HG02610 (cell line): ENCODE measurements at regions not wholly inside any gene's neighbourhood (a gene's known extent, or its start where the extent isn't known, plus 50 kb on each side); places are given as distances from the start of the nearest gene placed in this dataset.

Experiments used
- ATAC-seq: cut with Tn5 transposase; IDR thresholded peaks from one replicate; pipeline ENCODE4 v1.9.1; 2021; ENCODE audit warnings: mild to moderate bottlenecking, moderate library complexity; ENCODE audit not compliant: unreplicated experiment

GRCh38 chr3:155029941-155030340, 50.2 kb upstream of the MME start:
- ATAC-seq = no peak

- ATAC-seq = no peak
Observed at GRCh38 chr3:155026999-155027591, 53.0 kb upstream of the MME start.

- ATAC-seq = no peak
Observed at GRCh38 chr3:155024006-155024638, 56.0 kb upstream of the MME start.

- no peak for ATAC-seq
Observed at GRCh38 chr3:155022896-155023295, 57.2 kb upstream of the MME start.

- ATAC-seq = no peak
Observed at GRCh38 chr3:155019575-155019974, 60.5 kb upstream of the MME start.

GRCh38 chr3:155018621-155019330, 61.3 kb upstream of the MME start:
- no peak for ATAC-seq

GRCh38 chr3:155015776-155016436, 64.2 kb upstream of the MME start:
- ATAC-seq = no peak

- ATAC-seq = no peak
Observed at GRCh38 chr3:155014953-155015352, 65.2 kb upstream of the MME start.

GRCh38 chr3:155013427-155013826, 66.7 kb upstream of the MME start:
- ATAC-seq = no peak

GRCh38 chr3:155012584-155012983, 67.5 kb upstream of the MME start:
- no peak for ATAC-seq

- ATAC-seq = no peak
Observed at GRCh38 chr3:155010416-155010815, 69.7 kb upstream of the MME start.

- no peak for ATAC-seq
Observed at GRCh38 chr3:155009217-155009616, 70.9 kb upstream of the MME start.

GRCh38 chr3:155007729-155008128, 72.4 kb upstream of the MME start:
- ATAC-seq = no peak

GRCh38 chr3:155001289-155002010, 78.7 kb upstream of the MME start:
- no peak for ATAC-seq

GRCh38 chr3:154992655-154993054, 87.5 kb upstream of the MME start:
- no peak for ATAC-seq

GRCh38 chr3:154990543-154990942, 89.6 kb upstream of the MME start:
- ATAC-seq = no peak

GRCh38 chr3:154987846-154988245, 92.3 kb upstream of the MME start:
- no peak for ATAC-seq

GRCh38 chr3:154981664-154982063, 98.5 kb upstream of the MME start:
- no peak for ATAC-seq

- ATAC-seq = no peak
Observed at GRCh38 chr3:154981201-154981600, 98.9 kb upstream of the MME start.

- ATAC-seq = no peak
Observed at GRCh38 chr3:154979331-154979730, 100.8 kb upstream of the MME start.

GRCh38 chr3:154977666-154978065, 102.5 kb upstream of the MME start:
- ATAC-seq = no peak
